Smooth muscle cell (in vitro differentiated cells): ENCODE measurements at regions not wholly inside any gene's neighbourhood (a gene's known extent, or its start where the extent isn't known, plus 50 kb on each side); places are given as distances from the start of the nearest gene placed in this dataset.

ENCODE experiments used
- DNase-seq: peaks from one replicate; lab custom pipeline; 2025; ENCODE audit not compliant: unreplicated experiment; lab: John Stamatoyannopoulos, UW
- H2AFZ ChIP-seq: fragments of 200-600 bp; sonication (generic); 2 replicates; pipeline ENCODE4 v1.6.0; 2016; ENCODE audit warnings: antibody characterized with exemption, low read depth, mild to moderate bottlenecking
- H3F3A ChIP-seq: fragments of 200-600 bp; sonication (generic); 2 replicates; pipeline ENCODE4 v1.6.0; 2017; ENCODE audit warnings: antibody characterized with exemption, low read depth
- H3K27ac ChIP-seq: fragments of 200-600 bp; sonication (generic); 2 replicates; pipeline ENCODE4 v1.5.1; 2016; ENCODE audit warnings: low read depth, mild to moderate bottlenecking
- H3K27me3 ChIP-seq: fragments of 200-600 bp; sonication (generic); 2 replicates; pipeline ENCODE4 v1.6.1; 2016; ENCODE audit warnings: low read depth, mild to moderate bottlenecking
- H3K36me3 ChIP-seq: fragments of 200-600 bp; sonication (generic); 2 replicates; pipeline ENCODE4 v1.5.1; 2016; ENCODE audit warnings: low read depth
- H3K4me1 ChIP-seq: fragments of 200-600 bp; sonication (generic); 2 replicates; pipeline ENCODE4 v1.5.1; 2016; ENCODE audit warnings: low read depth
- H3K4me2 ChIP-seq: fragments of 200-600 bp; sonication (generic); 2 replicates; pipeline ENCODE4 v1.6.0; 2016; ENCODE audit warnings: mild to moderate bottlenecking
- H3K4me3 ChIP-seq: fragments of 200-600 bp; sonication (generic); 2 replicates; pipeline ENCODE4 v1.5.1; 2016; ENCODE audit warnings: mild to moderate bottlenecking
- H3K79me2 ChIP-seq: fragments of 200-600 bp; sonication (generic); 2 replicates; pipeline ENCODE4 v1.6.0; 2016; ENCODE audit warnings: low read depth, mild to moderate bottlenecking
- H3K9ac ChIP-seq: fragments of 200-600 bp; sonication (generic); 2 replicates; pipeline ENCODE4 v1.6.0; 2016; ENCODE audit warnings: low read depth
- H3K9me3 ChIP-seq: fragments of 200-600 bp; sonication (generic); replicated peaks from 2 replicates; pipeline ENCODE4 v1.5.1; 2016; ENCODE audit warnings: low read depth
- H4K20me1 ChIP-seq: fragments of 200-600 bp; sonication (generic); 2 replicates; pipeline ENCODE4 v1.6.0; 2016; ENCODE audit warnings: low read depth
- WGBS: methylation state at CpG from one replicate; pipeline ENCODE4 v1.1.7; 2016; ENCODE audit warnings: low lambda C conversion rate; 5-methylcytosine and 5-hydroxymethylcytosine counted together
- TF ChIP-seq, protein P1 (sequence below): fragments of 200-600 bp; sonication (generic); IDR thresholded peaks from 2 replicates; pipeline ENCODE4 v1.5.1; 2017; ENCODE audit warnings: borderline replicate concordance, mild to moderate bottlenecking, antibody characterized with exemption; ENCODE audit not compliant: insufficient read depth, poor library complexity, severe bottlenecking

DNA sequence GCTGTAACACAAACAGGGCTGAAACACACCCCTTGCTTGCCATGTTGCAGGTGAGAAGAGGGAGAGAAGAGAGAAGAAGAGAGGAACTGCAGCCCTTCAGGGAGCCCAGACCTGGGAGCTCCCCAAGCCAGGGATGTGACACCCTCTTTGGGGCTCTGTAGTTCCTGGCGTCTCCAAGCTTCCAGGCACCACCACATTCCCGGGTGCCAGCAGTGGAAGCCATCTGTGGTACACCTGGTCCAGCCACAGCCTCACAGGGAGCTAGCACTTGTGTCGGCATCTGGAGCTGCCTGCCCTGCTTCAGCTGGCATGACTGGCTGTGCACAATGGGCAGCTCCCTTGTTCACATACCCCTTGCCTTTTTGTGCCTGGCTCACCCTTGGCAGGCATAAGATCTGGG, 182.1 kb downstream of the DEPDC1B start:
- H2AFZ ChIP-seq: no peak overlapping the region
- H3F3A ChIP-seq: peaks cover 13% of the 10 kb centered on the region
- H3K9ac ChIP-seq: no peak overlapping the region
- no peak overlapping the region for H3K4me3 ChIP-seq
- DNase-seq: no peak
- no peaks in the 10 kb centered on the region for H4K20me1 ChIP-seq
- TF ChIP-seq, protein P1, sequence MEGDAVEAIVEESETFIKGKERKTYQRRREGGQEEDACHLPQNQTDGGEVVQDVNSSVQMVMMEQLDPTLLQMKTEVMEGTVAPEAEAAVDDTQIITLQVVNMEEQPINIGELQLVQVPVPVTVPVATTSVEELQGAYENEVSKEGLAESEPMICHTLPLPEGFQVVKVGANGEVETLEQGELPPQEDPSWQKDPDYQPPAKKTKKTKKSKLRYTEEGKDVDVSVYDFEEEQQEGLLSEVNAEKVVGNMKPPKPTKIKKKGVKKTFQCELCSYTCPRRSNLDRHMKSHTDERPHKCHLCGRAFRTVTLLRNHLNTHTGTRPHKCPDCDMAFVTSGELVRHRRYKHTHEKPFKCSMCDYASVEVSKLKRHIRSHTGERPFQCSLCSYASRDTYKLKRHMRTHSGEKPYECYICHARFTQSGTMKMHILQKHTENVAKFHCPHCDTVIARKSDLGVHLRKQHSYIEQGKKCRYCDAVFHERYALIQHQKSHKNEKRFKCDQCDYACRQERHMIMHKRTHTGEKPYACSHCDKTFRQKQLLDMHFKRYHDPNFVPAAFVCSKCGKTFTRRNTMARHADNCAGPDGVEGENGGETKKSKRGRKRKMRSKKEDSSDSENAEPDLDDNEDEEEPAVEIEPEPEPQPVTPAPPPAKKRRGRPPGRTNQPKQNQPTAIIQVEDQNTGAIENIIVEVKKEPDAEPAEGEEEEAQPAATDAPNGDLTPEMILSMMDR: no peak
- H3K9me3 ChIP-seq: no peaks in the 10 kb centered on the region
- peaks cover 17% of the 10 kb centered on the region for H3K4me1 ChIP-seq
- 98% methylated on average over 3 of the region's 3 CpGs for WGBS
- no peak overlapping the region for H3K27ac ChIP-seq
- H3K36me3 ChIP-seq: no peaks in the 10 kb centered on the region
- no peaks in the 10 kb centered on the region for H3K79me2 ChIP-seq
- H3K4me2 ChIP-seq: no peak overlapping the region
- no peaks in the 10 kb centered on the region for H3K27me3 ChIP-seq

DNA sequence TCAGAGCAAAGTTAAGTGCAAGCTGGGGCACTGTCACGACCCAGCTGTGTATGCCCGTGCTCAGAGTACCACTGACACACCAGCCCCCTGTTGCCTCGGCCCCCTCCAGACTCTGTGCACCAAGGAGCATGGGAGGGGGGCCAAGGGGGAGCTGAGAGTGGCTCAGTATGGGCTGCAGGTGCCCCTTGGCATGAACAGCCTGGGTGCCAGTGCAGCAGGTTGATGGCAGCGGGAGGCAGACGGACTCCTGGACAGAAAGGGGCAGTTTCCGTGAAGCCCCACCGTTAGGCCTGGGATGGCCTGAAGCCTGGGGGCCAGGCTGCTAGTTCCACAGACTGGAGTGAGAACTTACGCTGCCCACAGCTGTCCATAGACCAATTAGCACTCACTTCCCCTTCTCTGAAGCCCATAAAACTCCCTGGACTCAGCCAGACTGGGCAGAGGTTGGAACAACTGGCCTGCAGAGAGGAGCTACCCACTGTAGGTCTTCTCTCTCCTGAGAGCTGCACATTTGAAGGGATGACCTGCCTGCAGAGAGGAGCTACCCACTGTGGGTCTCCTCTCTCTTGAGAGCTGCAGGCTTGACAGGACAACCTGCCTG, 182.8 kb downstream of the DEPDC1B start:
- Histone ChIP-seq H3K4me2 (no peak overlapping the region), H3K9ac (no peak overlapping the region), H3F3A (peaks cover 10% of the 10 kb centered on the region), H4K20me1 (no peaks in the 10 kb centered on the region), H3K4me1 (peaks cover 13% of the 10 kb centered on the region), H3K4me3 (no peak overlapping the region), H2AFZ (no peak overlapping the region), H3K27ac (no peak overlapping the region), H3K9me3 (no peaks in the 10 kb centered on the region), H3K27me3 (no peaks in the 10 kb centered on the region), H3K36me3 (no peaks in the 10 kb centered on the region), H3K79me2 (no peaks in the 10 kb centered on the region)
- no peak for DNase-seq
- TF ChIP-seq, protein P1: no peak
- 90% methylated on average over 8 of the region's 8 CpGs for WGBS

DNA sequence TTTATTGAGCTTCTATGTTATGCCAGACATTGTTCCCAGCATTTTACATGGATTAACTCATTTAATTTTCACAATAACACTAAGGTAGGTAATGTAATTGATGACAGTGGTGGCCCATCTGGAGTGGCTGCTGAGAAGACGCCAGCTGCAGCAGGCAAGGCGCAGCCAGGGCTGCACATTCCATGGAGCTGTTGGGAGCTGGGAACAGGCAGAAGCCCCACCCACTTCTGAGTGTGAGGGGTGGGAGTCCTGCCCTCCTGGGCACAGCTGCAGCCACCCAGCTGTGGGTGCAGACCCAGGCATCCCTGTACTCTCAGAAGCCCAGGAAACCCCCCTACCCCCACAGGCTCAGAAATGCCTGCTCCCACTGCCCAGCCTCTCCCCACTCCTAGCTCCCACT, 183.3 kb downstream of the DEPDC1B start:
- H3K27ac ChIP-seq: no peak overlapping the region
- H3K4me2 ChIP-seq: no peak overlapping the region
- peaks cover 8% of the 10 kb centered on the region for H3K4me1 ChIP-seq
- no peak overlapping the region for H3K4me3 ChIP-seq
- no peaks in the 10 kb centered on the region for H3K27me3 ChIP-seq
- no peaks in the 10 kb centered on the region for H3K79me2 ChIP-seq
- no peak overlapping the region for H3K9ac ChIP-seq
- peaks cover 5% of the 10 kb centered on the region for H3F3A ChIP-seq
- H3K9me3 ChIP-seq: no peaks in the 10 kb centered on the region
- H2AFZ ChIP-seq: no peak overlapping the region
- TF ChIP-seq, protein P1: no peak
- DNase-seq: no peak
- WGBS: 70% methylated on average over 2 of the region's 2 CpGs
- no peaks in the 10 kb centered on the region for H3K36me3 ChIP-seq
- H4K20me1 ChIP-seq: no peaks in the 10 kb centered on the region

DNA sequence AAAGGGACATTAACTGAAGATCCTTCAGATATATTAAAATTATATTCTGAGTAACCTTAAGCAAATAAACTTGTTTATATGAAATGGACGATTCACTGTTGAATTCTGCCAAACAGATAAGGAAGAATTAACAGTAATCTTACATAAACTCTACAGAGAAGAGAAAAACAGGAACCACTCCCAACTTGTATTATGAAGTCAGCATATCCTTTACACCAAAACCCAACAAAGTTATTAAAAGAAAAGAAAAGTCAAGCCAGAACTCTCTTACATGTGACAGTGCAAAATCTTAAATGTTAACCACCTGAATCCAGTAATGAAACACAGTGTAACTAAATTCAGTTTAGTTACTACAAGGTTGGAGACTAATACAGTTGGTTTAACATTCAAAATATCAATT, 185.8 kb downstream of the DEPDC1B start:
- Histone ChIP-seq H3F3A (no peaks in the 10 kb centered on the region), H3K36me3 (no peaks in the 10 kb centered on the region), H2AFZ (peak overlapping the region; percentile 5), H3K4me1 (no peaks in the 10 kb centered on the region), H3K27ac (no peak overlapping the region), H4K20me1 (no peaks in the 10 kb centered on the region), H3K4me3 (no peak overlapping the region), H3K79me2 (no peaks in the 10 kb centered on the region), H3K9me3 (no peaks in the 10 kb centered on the region), H3K9ac (no peak overlapping the region), H3K4me2 (no peak overlapping the region), H3K27me3 (no peaks in the 10 kb centered on the region)
- 24% methylated on average over 1 of the region's 1 CpG for WGBS
- DNase-seq: no peak
- TF ChIP-seq, protein P1: no peak
